HG02623 (cell line): ENCODE measurements at regions not wholly inside any gene's neighbourhood (a gene's known extent, or its start where the extent isn't known, plus 50 kb on each side); places are given as distances from the start of the nearest gene placed in this dataset.
"Not testable (repeated sequence)": the region's sequence is repeated elsewhere in the genome, so short reads cannot be mapped to it uniquely, and the experiment has no call there.

Experiments
- ATAC-seq: cut with Tn5 transposase; IDR thresholded peaks from one replicate; pipeline ENCODE4 v1.9.1; 2021; ENCODE audit warnings: moderate library complexity; ENCODE audit not compliant: unreplicated experiment

DNA sequence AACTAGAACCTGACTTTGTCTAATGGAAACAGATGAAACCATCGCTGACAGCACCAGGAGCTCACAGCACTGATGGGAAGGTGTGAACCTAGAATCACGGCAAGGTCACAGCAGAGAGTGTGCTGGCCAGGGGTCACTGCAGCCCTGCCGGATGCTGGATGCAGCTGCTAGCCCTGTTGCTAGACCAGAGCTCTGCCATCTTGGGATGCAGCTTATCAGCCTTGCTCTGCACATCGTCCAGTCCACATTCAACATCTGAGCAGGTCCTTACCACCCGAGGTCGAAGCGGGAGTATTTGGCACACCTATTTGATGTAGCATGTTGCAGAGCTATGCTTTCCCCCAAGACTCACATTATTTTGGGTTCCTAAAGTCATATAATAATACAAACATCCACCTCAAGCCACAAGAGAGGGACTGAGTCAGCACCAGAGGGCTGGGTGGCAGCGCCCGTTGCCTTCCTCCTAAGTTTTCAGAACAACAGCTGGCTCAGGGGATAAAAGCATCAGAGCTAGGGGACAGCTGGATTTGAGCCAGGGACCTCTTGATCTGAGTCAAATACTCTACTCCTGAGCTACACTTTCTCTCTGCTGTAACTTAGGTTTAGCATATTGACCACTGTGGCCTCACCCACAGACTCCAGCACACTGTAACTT lies 135.3 kb downstream of the ZNF467 start:
- no peak for ATAC-seq

DNA sequence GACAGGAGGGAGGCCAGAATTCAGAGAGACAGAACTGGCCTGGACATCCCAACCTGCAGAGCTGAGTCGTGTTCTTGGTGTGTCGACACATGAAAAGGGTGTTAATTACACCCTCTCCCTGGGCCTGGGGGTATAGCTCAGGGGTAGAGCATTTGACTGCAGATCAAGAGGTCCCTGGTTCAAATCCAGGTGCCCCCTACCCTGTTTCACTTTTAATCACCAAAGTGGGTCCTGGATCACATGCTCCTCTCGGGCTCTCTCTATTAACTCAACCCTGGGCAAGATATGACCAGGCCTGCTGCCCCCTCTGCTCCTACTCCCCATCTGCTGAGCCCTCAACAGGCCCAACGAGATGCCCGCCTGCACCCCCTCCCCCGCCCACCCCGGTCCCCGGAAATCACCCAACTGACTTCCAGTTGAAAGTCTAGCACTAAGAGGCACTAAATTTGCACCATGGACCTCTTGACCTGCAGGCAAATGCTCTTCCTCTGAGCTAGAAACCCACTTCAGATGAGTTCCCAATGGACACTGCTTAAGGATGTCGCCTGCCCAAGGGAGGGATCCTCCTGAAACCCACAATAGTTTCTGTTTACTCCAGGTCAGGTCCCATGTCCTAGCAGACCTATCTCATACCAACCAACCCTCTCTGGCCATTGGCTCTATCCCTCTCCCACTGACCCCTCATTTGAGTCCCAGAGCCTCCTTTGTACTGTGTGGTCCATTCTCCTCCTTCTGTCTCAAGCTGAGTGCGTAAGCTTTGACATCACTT lies 137.6 kb downstream of the ZNF467 start:
- ATAC-seq, result no peak

DNA sequence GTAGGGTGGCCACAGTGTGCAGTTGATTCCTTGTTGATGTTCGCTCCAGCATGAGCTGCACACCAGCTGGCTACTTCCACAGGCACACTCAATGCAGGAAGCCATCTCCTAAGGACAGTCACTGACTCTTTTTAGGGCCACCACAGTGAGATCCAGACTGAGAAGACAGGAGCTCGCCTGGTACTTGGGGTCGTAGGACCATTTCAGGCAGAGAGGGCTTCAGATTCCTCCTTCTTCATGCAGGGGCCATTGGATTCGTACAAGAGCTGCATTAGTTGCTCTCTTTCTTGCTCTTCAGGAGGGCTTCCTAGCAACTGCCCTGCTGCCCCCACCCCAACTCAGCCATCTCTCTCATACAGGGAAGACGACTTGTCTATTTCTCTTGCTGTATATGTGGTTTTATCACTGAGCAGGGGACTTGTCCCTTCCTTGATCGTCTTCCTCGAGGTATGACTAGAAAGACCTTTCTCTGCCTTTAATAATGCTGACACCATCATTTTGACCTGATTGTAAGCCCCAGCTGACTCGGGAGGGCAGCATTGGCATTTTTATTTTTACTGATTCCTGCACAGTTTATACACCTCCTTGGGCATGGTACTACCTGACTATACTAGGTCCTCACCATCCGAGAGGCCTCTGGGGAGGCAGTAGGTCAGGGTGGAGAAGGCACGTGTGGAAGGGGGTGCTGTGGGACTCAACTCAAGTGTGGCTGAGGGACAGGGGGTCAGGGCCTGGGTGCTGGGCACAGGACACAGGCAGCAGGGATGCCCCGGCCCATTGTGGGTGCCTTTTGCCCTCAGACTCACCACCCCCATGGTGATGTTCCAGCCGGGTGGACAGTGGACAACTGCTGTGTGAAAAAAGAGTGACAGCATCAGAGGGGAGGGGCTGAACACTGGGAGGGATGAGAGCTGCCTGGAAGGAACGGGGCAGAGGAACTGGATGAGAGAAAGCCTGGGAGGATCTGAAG lies 136.7 kb upstream of the ZNF746 start:
- ATAC-seq, result no peak

- ATAC-seq, result not testable (repeated sequence)
Measured at GRCh38 chr7:149628361-149629149, 130.9 kb upstream of the ZNF746 start.

- no peak for ATAC-seq
Measured at GRCh38 chr7:149627911-149628310, 130.3 kb upstream of the ZNF746 start.

GRCh38 chr7:149626972-149627371 lies 129.4 kb upstream of the ZNF746 start:
- ATAC-seq, result no peak

GRCh38 chr7:149625947-149626392 lies 128.4 kb upstream of the ZNF746 start:
- ATAC-seq, result no peak

DNA sequence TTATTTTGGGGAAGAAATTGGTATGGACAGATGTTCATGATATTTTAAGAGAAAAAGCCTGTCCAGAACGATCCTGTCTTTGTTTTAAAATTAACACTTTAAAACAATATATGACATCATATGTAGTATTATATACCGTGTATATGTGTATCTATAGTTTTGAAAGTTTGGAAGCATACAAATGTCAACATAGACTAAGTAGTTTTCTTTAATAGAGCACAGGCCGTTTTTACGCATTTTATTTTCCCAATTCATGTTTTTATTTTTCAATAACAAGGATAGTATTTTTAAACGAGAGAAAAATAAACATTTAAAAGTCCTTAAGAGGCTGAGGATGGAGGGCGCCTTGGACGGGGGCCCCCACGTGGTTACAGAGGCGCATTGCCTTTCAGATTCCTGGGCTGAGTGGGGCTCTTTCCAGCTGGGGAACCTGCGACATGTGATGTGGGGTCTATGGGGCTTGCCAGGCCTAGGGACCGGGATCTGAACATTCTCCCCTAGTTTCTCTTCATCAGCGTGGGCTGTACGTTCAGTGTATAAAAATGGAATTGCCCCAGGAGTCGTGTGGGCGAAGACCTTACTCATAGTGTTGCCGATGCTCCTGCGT lies 127.8 kb upstream of the ZNF746 start:
- ATAC-seq, result no peak

GRCh38 chr7:149624419-149625339 lies 127.1 kb upstream of the ZNF746 start:
- peak; percentile 91 for ATAC-seq

DNA sequence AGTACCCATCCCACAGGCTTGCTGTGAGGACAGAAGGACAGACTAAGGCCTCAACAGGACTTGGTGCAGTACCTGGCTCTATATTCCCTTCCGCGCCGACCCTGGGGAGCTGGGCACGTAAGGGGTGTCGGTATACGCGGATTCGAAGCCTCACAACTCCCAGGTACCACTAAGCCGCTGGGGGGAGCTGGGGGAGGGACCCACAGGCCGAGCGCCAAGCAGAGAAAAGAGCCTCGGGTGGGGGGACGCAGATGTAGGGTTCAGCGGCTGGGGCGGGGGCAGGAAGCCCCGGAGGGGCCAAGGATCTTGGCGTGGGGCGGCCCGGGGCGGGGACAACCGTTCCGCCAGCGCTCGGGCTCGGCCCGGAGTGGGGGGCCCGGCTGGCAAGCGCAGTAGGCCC lies 126.4 kb upstream of the ZNF746 start:
- ATAC-seq, result peak; percentile 14

DNA sequence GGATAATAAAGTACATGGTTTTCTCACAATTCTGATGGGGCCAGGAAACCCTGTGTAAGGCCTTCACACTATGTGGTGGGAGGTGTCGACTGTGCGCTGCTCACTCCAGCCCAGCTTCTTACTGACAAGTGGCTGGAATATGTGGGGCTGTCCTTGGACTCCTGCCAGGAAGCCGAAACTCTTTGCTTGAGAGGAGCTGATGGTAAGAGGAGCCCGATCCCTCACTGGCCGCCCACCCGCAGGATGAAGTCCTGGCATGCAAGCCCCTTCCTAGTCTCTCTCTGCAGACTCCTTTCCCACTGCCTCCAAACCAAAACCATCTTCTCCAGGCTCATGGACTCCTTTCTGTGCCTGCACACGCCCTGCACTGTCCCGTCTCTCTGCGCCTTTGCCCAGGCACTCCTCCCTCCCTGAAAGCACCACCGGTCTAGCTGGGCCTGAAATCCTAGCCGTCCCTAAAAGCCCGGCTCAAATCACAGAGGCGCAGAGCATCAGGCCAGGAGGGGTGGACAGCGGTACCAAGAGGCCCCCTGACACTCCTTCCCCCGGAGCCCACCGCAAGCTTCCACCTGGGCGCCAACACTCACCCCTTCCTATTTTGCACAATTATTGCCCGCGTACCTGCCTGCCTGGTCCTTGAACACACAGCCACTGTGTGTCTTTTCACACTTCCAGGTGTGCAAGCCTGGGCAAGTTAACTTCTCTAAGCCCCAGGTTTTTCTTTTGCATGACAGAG lies 125.8 kb upstream of the ZNF746 start:
- ATAC-seq, result not testable (repeated sequence)

- no peak for ATAC-seq
Measured at GRCh38 chr7:149622444-149623210, 125.0 kb upstream of the ZNF746 start.

DNA sequence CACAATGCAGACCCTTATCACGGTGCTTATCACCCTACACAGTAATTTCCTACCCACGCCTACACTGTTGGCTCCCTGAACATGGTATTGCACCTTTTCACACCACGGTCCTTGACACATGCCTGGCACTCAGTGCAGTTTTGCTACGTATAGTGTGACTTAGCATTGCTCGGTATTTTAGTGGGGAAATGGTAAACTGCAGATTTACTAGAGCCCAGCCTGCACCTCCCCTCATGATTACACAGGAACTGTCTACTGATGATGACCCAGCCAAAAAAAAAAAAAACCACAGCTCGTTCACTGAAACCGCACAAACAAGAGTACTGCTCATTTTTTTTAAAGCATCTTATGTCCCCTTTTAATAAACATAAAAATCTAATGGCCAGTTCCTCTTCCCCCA lies 124.2 kb upstream of the ZNF746 start:
- ATAC-seq, result no peak

- ATAC-seq, result no peak
Measured at GRCh38 chr7:149620961-149621360, 123.4 kb upstream of the ZNF746 start.

- no peak for ATAC-seq
Measured at GRCh38 chr7:149616898-149617297, 119.3 kb upstream of the ZNF746 start.

DNA sequence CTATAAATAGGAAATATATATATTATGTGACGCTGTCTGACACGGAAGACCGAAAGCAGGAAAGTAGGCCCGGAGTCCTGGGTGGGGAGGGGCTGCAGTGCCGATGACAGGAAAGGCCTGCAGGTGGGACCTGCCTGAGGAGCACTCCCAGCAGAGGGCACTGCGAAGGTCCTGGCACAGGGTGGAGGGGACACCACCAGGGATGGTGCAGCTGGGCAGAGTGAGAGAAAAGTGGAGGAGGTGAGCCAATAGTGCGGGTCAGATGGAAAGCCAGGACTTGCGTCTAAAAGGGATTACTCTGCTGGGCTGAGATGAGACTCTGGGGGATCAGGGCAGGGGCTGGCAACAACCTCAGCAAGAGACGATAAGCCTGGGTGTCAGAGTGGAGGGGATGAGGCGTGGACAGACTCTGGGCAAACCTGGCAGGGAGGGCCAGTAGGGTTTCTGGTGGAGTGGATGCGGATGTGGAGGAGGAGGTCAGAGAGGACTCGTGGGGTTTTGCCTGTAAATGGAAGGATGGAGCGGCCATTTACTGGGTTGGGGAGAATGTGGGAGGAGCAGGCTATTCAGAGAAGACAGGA lies 118.2 kb upstream of the ZNF746 start:
- ATAC-seq, result no peak

DNA sequence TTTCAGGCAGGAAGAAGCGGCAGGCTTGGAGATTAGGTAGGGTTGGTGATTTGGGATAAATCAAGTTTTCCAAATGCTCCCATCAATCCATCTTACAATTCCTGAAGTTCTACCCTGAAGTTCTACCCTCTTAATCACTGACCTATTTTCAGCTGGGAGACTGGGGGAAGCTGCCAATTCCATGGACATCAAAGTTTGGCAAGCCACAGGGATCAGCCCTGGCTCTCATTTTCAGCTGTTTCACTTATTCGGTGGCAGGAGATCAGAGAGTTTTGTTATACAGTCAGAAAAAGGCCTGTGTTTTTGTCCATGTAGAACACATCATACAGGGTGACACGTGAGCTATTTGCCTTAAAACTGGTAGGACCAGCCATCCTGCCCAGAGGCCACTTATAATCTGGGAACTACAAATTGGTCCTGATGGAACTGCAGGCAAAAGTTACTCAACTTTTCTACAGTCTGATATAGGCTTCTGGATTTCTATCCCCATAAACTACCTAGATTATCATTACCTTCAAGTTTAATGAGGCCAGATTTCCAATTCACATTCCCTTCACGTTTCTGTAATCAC lies 112.9 kb upstream of the ZNF746 start:
- ATAC-seq, result no peak
